ENCODE measurements at regions not wholly inside any gene's neighbourhood (a gene's known extent, or its start where the extent isn't known, plus 50 kb on each side); places are given as distances from the start of the nearest gene placed in this dataset.

- H3K4me2 ChIP-seq = no peak overlapping the region
- H3K4me3 ChIP-seq = no peak overlapping the region
- no peak for TF ChIP-seq CTCF (conservative IDR thresholded peaks at IDR 0.05)
- no peak for TF ChIP-seq EZH2 (IDR thresholded peaks at IDR 0.05; ENCODE audit: low read depth)
- H3K4me1 ChIP-seq (replicated peaks; ENCODE audit: insufficient read depth) = no peaks in the 10 kb centered on the region
- H2AFZ ChIP-seq = no peak overlapping the region
- H3K36me3 ChIP-seq (ENCODE audit: low read depth) = no peaks in the 10 kb centered on the region
- H3K9me2 ChIP-seq (ENCODE audit: insufficient read depth) = no peaks in the 10 kb centered on the region
- H3K27me3 ChIP-seq (ENCODE audit: insufficient read depth, low read depth) = no peaks in the 10 kb centered on the region
- no peaks in the 10 kb centered on the region for H3F3A ChIP-seq (ENCODE audit: insufficient read depth, low read depth)
- no peaks in the 10 kb centered on the region for H3K79me2 ChIP-seq (ENCODE audit: low read depth)
- intact Hi-C loops (cut with micrococcal nuclease; ENCODE audit: unreplicated experiment) = no loop called here
- no TSS peak for BruUV-seq (replicated peaks)
- DNase-seq = peak in 1 of 2 experiments; percentile 2
- CTCF ChIA-PET = interaction anchor here (0.6 kb wide), 1 partner anchor 206 kb away, joined by 4 read pairs; no protein-coding TSS in a partner anchor
- no peaks in the 10 kb centered on the region for H3K9me3 ChIP-seq (ENCODE audit: insufficient read depth, low read depth)
- H4K20me1 ChIP-seq (ENCODE audit: insufficient read depth) = no peaks in the 10 kb centered on the region
- POLR2A ChIA-PET (ENCODE audit: unreplicated experiment) = no interaction called here
- H3K27ac ChIP-seq = no peak overlapping the region
Observed at GRCh38 chr10:23826421-23826820, 382.5 kb upstream of the KIAA1217 start.

- Histone ChIP-seq H3K9me3 (ENCODE audit: insufficient read depth, low read depth) (no peaks in the 10 kb centered on the region), H3K27ac (no peak overlapping the region), H3K27me3 (ENCODE audit: insufficient read depth, low read depth) (no peaks in the 10 kb centered on the region), H3K9me2 (ENCODE audit: insufficient read depth) (no peaks in the 10 kb centered on the region), H3K79me2 (ENCODE audit: low read depth) (no peaks in the 10 kb centered on the region), H3K4me3 (no peak overlapping the region), H3F3A (ENCODE audit: insufficient read depth, low read depth) (no peaks in the 10 kb centered on the region), H3K4me1 (replicated peaks; ENCODE audit: insufficient read depth) (no peaks in the 10 kb centered on the region), H4K20me1 (ENCODE audit: insufficient read depth) (no peaks in the 10 kb centered on the region), H2AFZ (no peak overlapping the region), H3K4me2 (no peak overlapping the region), H3K36me3 (ENCODE audit: low read depth) (no peaks in the 10 kb centered on the region)
- CTCF ChIA-PET = no interaction called here
- intact Hi-C loops (cut with micrococcal nuclease; ENCODE audit: unreplicated experiment) = no loop called here
- no TSS peak for BruUV-seq (replicated peaks)
- POLR2A ChIA-PET (ENCODE audit: unreplicated experiment) = no interaction called here
- TF ChIP-seq EZH2 (IDR thresholded peaks at IDR 0.05; ENCODE audit: low read depth) (no peak), CTCF (conservative IDR thresholded peaks at IDR 0.05) (no peak)
- no peak for DNase-seq
Observed at GRCh38 chr10:23829556-23829955, 379.4 kb upstream of the KIAA1217 start.

DNA sequence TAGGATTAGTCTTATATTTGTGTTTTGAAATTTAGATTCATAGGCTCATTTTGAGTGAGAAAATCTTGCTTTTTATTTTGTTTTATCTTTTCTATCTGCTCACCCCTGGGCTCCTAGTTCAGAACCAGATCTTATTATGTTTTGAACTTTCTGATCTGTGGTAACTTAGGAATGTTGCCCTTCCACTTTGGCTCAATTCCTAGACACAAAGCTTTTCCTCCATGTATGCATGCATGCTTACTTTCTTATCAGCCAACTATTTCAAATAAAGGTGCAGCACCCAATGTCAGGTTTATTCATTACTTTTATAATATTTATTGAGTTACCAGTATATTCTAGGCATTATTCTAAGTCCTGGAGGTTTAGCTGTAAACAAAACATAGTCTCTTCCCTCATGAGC, 374.8 kb upstream of the KIAA1217 start:
- Histone ChIP-seq H3K4me1 (replicated peaks; ENCODE audit: insufficient read depth) (no peaks in the 10 kb centered on the region), H3K36me3 (ENCODE audit: low read depth) (no peaks in the 10 kb centered on the region), H4K20me1 (ENCODE audit: insufficient read depth) (no peaks in the 10 kb centered on the region), H3K9me2 (ENCODE audit: insufficient read depth) (no peaks in the 10 kb centered on the region), H3F3A (ENCODE audit: insufficient read depth, low read depth) (no peaks in the 10 kb centered on the region), H3K79me2 (ENCODE audit: low read depth) (no peaks in the 10 kb centered on the region), H3K4me2 (no peak overlapping the region), H3K9me3 (ENCODE audit: insufficient read depth, low read depth) (no peaks in the 10 kb centered on the region), H2AFZ (no peak overlapping the region), H3K4me3 (no peak overlapping the region), H3K27me3 (ENCODE audit: insufficient read depth, low read depth) (no peaks in the 10 kb centered on the region), H3K27ac (no peak overlapping the region)
- no TSS peak for BruUV-seq (replicated peaks)
- intact Hi-C loops (cut with micrococcal nuclease; ENCODE audit: unreplicated experiment) = no loop called here
- no peak for DNase-seq
- TF ChIP-seq CTCF (conservative IDR thresholded peaks at IDR 0.05) (no peak), EZH2 (IDR thresholded peaks at IDR 0.05; ENCODE audit: low read depth) (no peak)
- CTCF ChIA-PET = no interaction called here
- POLR2A ChIA-PET (ENCODE audit: unreplicated experiment) = no interaction called here
